Keratinocyte (primary cell): ENCODE measurements at regions not wholly inside any gene's neighbourhood (a gene's known extent, or its start where the extent isn't known, plus 50 kb on each side); places are given as distances from the start of the nearest gene placed in this dataset.

Experiments
- DNase-seq: peaks from one replicate; pipeline ENCODE4 v3.0.0-alpha.2; 2011; ENCODE audit warnings: low read depth, missing footprints, low spot score
- FAIRE-seq: peaks from 2 replicates; lab custom pipeline; 2011; peaks lifted over from hg19 to GRCh38; lab: Jason Lieb, UNC
- H2AFZ ChIP-seq: 2 replicates; pipeline ENCODE4 v1.6.0; 2012; ENCODE audit warnings: low read length, control low read depth, inconsistent platforms; ENCODE audit not compliant: control insufficient read depth
- H3K27ac ChIP-seq: 2 replicates; pipeline ENCODE4 v1.5.1; 2011; ENCODE audit warnings: low read length; ENCODE audit not compliant: control insufficient read depth, insufficient read depth
- H3K27me3 ChIP-seq: 3 replicates; pipeline ENCODE4 v1.6.0; 2011; ENCODE audit warnings: low read length; ENCODE audit not compliant: control insufficient read depth, insufficient read depth; ENCODE audit errors: extremely low read depth
- H3K36me3 ChIP-seq, 2 experiments: 2 replicates in 1 of 2; 3 replicates in 1 of 2; pipeline ENCODE4 v1.5.1; 2011; ENCODE audit warnings: low read length in 2 of 2, mild to moderate bottlenecking in 1 of 2; ENCODE audit not compliant: control insufficient read depth in 2 of 2, insufficient read depth in 2 of 2; ENCODE audit errors: extremely low read depth in 1 of 2
- H3K4me1 ChIP-seq: 3 replicates; pipeline ENCODE4 v1.5.1; 2011; ENCODE audit warnings: low read length; ENCODE audit not compliant: control insufficient read depth, insufficient read depth; ENCODE audit errors: extremely low read depth
- H3K4me2 ChIP-seq: 3 replicates; pipeline ENCODE4 v1.6.0; 2011; ENCODE audit warnings: low read depth, low read length; ENCODE audit not compliant: control insufficient read depth, insufficient read depth; ENCODE audit errors: extremely low read depth
- H3K4me3 ChIP-seq, 3 experiments: fragments of 200-600 bp in 1 of 3; sonication (generic) in 1 of 3; 2 replicates in 2 of 3; 3 replicates in 1 of 3; pipeline ENCODE4 v1.5.1; 2011 to 2016; ENCODE audit warnings: low read length in 3 of 3, mild to moderate bottlenecking in 3 of 3, control low read depth in 2 of 3, inconsistent platforms in 1 of 3, low read depth in 1 of 3, mixed read lengths in 1 of 3, mixed run types in 1 of 3, moderate library complexity in 1 of 3; ENCODE audit not compliant: control insufficient read depth in 2 of 3, insufficient read depth in 2 of 3; ENCODE audit errors: extremely low read depth in 1 of 3
- H3K79me2 ChIP-seq: 2 replicates; pipeline ENCODE4 v1.6.0; 2012; ENCODE audit warnings: low read length; ENCODE audit not compliant: control insufficient read depth, insufficient read depth
- H3K9ac ChIP-seq: 3 replicates; pipeline ENCODE4 v1.6.0; 2011; ENCODE audit warnings: low read length; ENCODE audit not compliant: control insufficient read depth, insufficient read depth; ENCODE audit errors: extremely low read depth
- H3K9me1 ChIP-seq: 3 replicates; pipeline ENCODE4 v1.6.0; 2011; ENCODE audit warnings: low read length; ENCODE audit not compliant: control insufficient read depth, insufficient read depth; ENCODE audit errors: extremely low read depth
- H3K9me3 ChIP-seq: 2 replicates; pipeline ENCODE4 v1.5.1; 2012; ENCODE audit warnings: low read depth, low read length; ENCODE audit not compliant: control insufficient read depth
- H4K20me1 ChIP-seq: 3 replicates; pipeline ENCODE4 v1.6.0; 2011; ENCODE audit warnings: low read length; ENCODE audit not compliant: control insufficient read depth, insufficient read depth; ENCODE audit errors: extremely low read depth
- EZH2 ChIP-seq: IDR thresholded peaks from one replicate; pipeline ENCODE4 v1.6.1; 2012; ENCODE audit warnings: inconsistent platforms, mild to moderate bottlenecking, low read length, moderate library complexity
- dilution Hi-C: fragments of 300-500 bp; cut with MboI; formaldehyde crosslinking; loops from one replicate; pipeline ENCODE4 v1.7.0; 2020; ENCODE audit warnings: low sequenced_read_pairs; ENCODE audit not compliant: extremely low pct_ligation_motif_present
- TF ChIP-seq, protein P1 (sequence below), 3 experiments: IDR thresholded peaks in 1 of 3; conservative IDR thresholded peaks in 1 of 3; optimal IDR thresholded peaks in 1 of 3; 2 replicates in 2 of 3; 3 replicates in 1 of 3; pipeline versions ENCODE3 to v1.5.1; 2011; ENCODE audit warnings: low read length in 3 of 3, mild to moderate bottlenecking in 3 of 3, moderate library complexity in 2 of 3, control low read depth in 1 of 3, inconsistent platforms in 1 of 3; ENCODE audit not compliant: insufficient read depth in 2 of 3; ENCODE audit errors: extremely low read depth in 1 of 3

DNA sequence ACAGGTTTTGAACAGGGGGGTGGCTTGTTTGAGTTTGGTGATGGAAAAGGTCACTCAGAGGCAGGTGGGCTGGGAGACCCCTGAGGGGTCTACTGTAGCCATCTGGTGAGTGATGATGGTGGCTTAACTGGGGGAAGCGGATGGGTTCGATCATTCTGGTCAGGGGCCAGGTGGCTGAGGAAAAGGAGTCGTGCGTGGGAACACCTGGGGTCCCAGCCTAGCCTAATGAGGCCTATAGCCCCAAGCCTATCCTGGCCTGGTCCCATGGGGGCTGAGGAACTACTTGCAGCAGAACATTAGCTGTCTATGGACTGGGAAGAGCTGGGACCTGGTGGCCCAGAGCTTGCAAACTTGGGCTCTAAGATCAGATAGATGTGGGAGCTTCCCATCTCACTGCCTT lies 158.4 kb upstream of the MYL2 start:
- FAIRE-seq (no peak), DNase-seq (no peak)
- Histone ChIP-seq H3K79me2 (no peaks in the 10 kb centered on the region), H3K27ac (no peak overlapping the region), H3K27me3 (peaks cover 22% of the 10 kb centered on the region), H2AFZ (no peak overlapping the region), H3K9me3 (no peaks in the 10 kb centered on the region), H4K20me1 (no peaks in the 10 kb centered on the region), H3K9ac (no peak overlapping the region), H3K36me3 (no peaks in the 10 kb centered on the region), H3K4me1 (no peaks in the 10 kb centered on the region), H3K4me3 (no peak overlapping the region), H3K4me2 (no peak overlapping the region), H3K9me1 (no peaks in the 10 kb centered on the region)
- dilution Hi-C loops, result no loop called here
- TF ChIP-seq, protein P1, sequence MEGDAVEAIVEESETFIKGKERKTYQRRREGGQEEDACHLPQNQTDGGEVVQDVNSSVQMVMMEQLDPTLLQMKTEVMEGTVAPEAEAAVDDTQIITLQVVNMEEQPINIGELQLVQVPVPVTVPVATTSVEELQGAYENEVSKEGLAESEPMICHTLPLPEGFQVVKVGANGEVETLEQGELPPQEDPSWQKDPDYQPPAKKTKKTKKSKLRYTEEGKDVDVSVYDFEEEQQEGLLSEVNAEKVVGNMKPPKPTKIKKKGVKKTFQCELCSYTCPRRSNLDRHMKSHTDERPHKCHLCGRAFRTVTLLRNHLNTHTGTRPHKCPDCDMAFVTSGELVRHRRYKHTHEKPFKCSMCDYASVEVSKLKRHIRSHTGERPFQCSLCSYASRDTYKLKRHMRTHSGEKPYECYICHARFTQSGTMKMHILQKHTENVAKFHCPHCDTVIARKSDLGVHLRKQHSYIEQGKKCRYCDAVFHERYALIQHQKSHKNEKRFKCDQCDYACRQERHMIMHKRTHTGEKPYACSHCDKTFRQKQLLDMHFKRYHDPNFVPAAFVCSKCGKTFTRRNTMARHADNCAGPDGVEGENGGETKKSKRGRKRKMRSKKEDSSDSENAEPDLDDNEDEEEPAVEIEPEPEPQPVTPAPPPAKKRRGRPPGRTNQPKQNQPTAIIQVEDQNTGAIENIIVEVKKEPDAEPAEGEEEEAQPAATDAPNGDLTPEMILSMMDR (optimal IDR thresholded peaks at IDR 0.05 in 1 of 3, IDR thresholded peaks at IDR 0.05 in 1 of 3, conservative IDR thresholded peaks at IDR 0.05 in 1 of 3; ENCODE audit: extremely low read depth in 1 of 3, insufficient read depth in 2 of 3, low read length in 3 of 3), result no peak
- no peak for TF ChIP-seq EZH2

DNA sequence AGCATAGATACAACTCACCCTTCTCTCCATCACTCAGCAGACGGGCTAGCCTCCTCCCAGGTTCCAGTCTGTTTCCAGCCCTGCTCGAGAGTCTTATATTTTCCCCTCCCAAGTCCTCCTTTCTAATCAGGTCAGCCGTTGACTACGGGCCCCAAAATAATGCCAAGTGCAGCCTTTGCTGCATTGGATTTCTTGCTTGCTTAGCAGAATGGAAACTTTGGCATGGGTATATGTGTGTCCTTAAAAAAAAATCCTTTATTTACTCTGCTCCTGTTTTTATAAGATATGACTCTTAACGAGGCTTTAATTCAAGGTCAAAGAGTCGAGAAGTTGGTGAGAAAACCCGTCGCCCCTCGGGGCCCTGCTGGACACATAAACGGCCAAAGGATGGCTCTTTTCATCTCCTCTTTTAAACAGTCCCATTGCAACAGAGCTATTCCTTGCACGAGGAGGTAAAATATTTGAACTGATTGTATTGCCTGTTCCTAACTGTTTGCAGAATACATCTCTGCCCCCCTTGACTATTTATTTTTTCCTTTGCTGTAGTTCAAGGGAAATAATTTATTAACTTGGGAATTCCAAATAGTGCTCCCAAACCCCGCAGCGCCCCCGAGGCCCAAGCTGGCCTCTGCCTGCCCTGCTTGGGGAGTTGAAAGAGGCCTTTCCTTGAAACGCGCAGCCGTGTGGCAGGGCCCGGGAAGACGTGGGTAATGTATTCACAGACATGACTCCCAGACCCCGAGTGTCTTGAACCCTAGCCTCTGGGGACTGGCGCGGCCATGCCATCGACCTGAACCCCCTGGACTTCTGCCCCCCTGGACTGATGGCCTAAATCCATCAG lies 156.5 kb upstream of the MYL2 start:
- TF ChIP-seq, protein P1 (optimal IDR thresholded peaks at IDR 0.05 in 1 of 3, IDR thresholded peaks at IDR 0.05 in 1 of 3, conservative IDR thresholded peaks at IDR 0.05 in 1 of 3; ENCODE audit: extremely low read depth in 1 of 3, insufficient read depth in 2 of 3, low read length in 3 of 3), result no peak
- TF ChIP-seq EZH2, result no peak
- no peak overlapping the region for H2AFZ ChIP-seq
- H3K27ac ChIP-seq, result no peak overlapping the region
- H3K36me3 ChIP-seq, result no peaks in the 10 kb centered on the region
- no peak overlapping the region for H3K9ac ChIP-seq
- H3K9me3 ChIP-seq, result no peaks in the 10 kb centered on the region
- FAIRE-seq (no peak), DNase-seq (no peak)
- H3K4me1 ChIP-seq, result no peaks in the 10 kb centered on the region
- dilution Hi-C loops, result no loop called here
- H3K27me3 ChIP-seq, result peaks cover 22% of the 10 kb centered on the region
- H3K4me2 ChIP-seq, result no peak overlapping the region
- no peaks in the 10 kb centered on the region for H3K79me2 ChIP-seq
- H3K9me1 ChIP-seq, result no peaks in the 10 kb centered on the region
- H4K20me1 ChIP-seq, result no peaks in the 10 kb centered on the region
- no peak overlapping the region for H3K4me3 ChIP-seq
